HG03460 (cell line): ENCODE measurements at regions not wholly inside any gene's neighbourhood (a gene's known extent, or its start where the extent isn't known, plus 50 kb on each side); places are given as distances from the start of the nearest gene placed in this dataset.
"Not testable (repeated sequence)": the region's sequence is repeated elsewhere in the genome, so short reads cannot be mapped to it uniquely, and the experiment has no call there.

Experiments used
- ATAC-seq: cut with Tn5 transposase; IDR thresholded peaks from one replicate; pipeline ENCODE4 v1.9.1; 2021; ENCODE audit not compliant: unreplicated experiment

DNA sequence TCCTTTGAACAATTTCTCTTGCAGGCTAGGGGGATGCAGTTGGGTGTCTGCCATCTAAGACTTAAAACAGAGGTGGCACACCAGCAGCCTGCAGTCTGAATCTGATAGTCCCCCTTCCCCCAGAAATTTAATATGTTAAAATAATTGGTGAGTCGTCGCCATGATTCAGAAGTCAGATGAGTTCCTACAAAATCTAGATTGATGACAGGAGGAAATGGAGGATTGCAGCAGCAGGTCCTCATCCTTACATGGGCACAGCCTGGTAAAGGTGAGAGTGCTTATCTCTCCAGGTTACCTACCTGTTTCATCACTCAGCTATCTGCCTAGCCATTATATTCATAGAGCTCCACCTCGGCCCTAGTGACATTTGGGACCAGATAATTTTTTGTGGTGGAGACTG is 112.3 kb downstream of the PCSK1 start:
- no peak for ATAC-seq

DNA sequence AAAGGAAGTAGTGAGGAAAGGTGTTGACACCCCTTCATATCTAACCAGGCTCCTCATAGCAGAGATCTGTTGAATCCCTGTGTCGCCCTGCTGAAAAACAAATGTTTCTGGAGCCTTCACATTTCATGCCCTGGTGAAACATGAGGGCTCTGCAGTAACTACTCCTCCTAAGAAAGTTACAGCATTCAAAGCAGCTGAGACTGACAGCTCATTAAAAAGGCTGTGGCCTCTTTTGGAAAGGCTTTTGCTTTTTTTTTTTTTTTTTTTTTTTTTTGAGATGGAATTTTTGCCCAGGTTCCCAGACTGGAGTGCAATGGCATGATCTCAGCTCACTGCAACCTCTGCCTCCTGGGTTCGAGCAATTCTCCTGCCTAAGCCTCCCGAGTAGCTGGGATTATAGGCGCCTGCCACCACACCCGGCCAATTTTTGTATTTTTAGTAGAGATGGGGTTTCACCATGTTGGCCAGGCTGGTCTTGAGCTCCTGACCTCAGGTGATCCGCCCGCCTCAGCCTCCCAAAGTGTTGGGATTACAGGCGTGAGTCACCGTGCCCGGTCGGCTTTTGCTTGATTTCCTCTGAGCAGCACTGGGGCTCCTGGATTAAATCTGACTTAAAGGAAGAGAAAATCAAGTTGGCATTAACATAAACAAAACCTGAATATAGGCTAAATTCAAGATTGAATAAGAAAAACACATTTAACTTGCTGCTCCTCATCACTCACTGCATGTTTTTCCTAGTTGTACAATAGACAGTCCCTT is 112.9 kb downstream of the PCSK1 start:
- ATAC-seq, result not testable (repeated sequence)

DNA sequence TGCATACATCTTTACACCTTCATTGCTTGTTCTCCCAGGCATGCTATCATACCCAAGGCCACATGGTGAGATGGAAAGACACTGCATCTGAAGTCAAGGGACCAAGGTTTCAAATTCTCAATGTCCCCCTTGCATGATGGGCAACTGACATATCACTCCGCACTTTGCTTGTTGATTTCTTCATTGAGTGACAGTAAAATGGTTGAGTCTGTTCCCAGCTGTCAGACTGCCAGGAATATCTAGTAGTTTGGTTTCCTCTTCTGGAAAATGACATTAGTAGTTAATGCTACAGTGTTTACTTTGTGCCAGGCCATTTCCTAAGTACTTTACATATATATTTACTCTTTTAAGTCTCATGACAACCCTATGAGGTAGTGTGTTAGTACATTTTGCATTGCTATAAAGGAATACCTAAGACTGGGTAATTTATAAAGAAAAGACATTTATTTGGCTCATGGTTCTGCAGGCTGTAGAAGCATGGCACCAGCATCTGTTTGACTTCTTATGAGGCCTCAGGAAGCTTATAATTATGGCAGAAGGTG is 114.4 kb downstream of the PCSK1 start:
- ATAC-seq, result no peak

DNA sequence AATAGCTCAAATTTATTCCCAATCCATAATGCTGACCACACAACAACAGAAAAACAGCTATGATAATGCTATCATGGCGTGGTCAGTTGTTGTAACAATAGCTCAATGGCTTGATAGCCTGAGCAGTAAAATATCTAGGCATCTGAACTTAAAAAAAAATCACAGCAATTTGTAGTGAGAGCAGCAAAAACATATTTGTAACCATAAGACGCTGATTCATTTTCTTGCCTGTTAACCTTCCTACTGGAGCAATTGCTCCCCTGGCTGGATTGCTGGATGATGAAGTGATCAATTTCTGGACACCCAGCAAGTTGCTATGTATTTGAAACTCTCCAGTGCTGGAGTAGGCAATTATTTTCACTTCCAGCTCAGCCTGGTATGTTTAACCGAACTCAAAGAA is 115.1 kb downstream of the PCSK1 start:
- no peak for ATAC-seq

DNA sequence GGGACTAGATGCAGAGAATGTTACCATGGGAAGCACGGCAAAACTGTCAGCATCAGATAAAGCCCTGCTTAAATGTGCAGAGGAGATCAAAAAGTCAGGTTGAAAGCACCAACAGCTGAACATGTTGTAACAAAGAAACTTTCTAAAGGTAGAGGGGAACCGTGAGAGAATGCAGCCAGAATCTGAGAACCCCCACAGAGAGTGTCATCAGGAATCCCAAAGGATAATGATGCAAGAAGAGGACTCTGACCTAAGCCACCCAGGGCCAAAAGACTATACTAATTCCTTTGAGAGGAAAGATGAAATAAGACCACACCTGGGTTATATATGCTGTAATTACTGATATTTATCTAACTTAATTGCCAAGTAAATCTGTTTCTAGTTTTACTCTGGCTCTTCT is 116.6 kb downstream of the PCSK1 start:
- no peak for ATAC-seq

DNA sequence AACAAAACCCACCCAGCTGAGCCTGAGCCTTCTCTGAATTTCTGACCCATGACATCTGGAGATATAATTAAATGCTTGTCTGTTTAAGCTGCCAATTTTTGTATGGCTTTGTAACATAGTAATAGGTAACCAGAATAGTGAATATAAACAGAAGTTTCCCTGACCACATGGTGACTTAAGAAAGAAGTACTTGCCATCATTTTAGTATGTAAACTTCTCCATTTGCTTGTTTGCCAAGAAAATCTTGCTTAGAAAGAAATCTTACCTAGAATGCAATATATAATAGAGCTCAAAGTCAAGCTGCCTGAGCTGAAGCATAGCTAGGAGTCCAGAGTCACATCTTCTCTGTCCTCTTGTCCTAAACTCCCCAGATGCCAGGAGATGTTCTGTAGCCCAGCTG is 117.0 kb downstream of the PCSK1 start:
- no peak for ATAC-seq

DNA sequence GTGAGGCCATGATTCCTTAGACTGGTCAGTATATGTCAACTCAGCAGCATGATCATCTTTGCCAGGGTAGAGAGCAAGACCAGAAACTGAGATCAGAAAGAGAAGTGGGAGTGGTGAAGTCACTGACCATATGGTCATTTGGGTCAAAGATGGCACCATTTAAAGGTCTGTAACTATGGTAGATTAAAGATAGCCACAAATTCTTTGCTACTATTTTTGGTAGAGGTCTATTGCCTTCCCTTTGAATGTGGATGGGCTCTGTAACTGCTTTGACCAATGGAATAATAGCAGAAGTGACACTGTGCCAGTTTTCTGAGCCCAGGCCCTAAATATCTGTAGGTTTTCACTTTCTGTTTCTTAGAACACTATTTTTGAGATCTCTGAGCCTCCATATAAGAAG is 117.6 kb downstream of the PCSK1 start:
- ATAC-seq, result peak; percentile 61

DNA sequence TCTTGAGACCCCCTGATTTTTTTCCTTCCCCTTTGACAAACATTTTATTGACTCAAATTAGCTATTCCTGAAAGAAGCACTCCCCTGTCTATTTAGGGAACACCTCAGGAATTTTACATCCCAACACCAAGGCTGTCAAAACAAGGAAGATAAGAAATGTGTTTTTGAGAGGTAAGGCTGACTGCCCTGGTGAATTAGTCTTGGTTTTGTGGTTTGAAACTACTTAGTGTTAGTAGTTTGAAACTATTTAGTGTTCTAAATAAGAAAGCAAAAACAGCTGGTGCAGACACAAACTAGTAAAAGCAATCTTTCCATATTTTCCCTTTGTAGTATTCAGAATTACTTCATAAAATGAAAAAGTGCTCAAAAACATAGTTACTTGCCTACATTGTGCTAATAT is 120.7 kb downstream of the PCSK1 start:
- no peak for ATAC-seq

DNA sequence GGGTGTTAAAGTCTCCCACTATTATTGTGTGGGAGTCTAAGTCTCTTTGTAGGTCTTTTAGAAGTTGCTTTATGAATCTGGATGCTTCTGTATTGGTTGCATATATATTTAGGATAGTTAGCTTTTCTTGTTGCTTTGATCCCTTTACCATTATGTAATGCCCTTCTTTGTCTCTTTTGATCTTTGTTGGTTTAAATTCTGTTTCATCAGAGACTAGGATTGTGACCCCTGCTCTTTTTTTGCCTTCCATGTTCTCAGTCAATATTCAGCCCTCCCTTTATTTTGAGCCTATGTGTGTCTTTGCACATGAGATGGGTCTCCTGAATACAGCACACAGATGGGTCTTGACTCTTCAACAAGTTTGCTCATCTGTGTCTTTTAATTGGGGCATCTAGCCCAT is 126.0 kb downstream of the PCSK1 start:
- not testable (repeated sequence) for ATAC-seq

DNA sequence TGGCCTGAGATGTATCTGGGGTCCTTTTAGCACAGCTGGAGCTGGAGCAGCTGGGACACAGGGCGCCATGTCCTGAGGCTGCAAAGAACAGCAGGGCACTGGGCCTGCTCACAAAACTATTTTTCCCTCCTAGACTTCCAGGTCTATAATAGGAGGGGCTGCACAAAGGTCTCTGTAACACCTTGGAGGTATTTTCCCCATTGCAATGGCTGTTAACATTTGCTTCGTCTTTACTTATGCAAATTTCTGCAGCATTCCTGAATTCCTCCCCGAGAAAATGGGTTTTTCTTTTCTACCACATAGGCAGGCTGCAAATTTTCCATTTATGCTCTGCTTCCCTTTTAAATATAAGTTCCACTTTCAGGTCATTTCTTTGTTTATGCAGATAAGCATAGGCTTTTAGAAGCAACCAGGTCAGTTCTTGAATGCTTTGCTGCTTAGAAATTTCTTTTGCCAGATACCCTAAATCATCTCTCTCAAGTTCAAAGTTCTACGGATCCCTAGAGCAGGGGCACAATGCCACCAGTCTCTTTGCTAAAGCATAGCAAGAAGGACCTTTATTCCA is 130.8 kb downstream of the PCSK1 start:
- no peak for ATAC-seq

DNA sequence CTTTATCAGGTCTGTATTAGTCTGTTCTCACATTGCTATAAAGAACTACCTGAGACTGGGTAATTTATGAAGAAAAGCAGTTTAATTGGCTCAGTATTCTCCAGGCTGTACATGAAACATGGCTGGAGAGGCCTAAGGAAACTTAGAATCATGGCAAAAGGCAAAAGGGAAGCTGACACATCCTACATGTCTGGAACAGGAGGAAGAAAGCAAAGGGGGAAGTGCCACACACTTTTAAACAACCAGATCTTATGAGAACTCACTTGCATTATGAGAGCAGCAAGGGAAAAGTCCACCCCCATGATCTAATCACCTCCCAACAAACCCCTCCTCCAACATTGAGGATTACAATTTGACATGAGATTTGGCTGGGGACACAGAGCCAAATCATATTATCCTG is 132.1 kb downstream of the PCSK1 start:
- ATAC-seq, result no peak

DNA sequence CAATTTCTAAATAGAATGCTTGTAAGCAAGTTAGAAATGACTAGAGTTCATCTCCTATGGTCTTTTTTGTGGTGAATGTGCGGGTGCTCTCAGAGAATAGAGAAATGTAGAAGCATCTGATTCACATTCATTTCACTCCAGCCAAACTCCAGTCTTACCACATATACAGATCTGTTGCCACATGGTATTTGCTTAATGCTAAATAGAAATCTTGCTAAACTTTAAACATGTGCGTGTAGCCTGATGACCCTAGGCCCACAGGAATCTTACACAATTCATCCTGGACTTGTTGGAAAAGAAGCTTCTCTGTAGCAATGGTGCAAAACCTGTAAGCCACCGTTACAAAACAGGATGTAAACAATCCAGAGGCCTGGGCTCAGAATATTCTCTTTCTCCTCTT is 135.2 kb downstream of the PCSK1 start:
- no peak for ATAC-seq

DNA sequence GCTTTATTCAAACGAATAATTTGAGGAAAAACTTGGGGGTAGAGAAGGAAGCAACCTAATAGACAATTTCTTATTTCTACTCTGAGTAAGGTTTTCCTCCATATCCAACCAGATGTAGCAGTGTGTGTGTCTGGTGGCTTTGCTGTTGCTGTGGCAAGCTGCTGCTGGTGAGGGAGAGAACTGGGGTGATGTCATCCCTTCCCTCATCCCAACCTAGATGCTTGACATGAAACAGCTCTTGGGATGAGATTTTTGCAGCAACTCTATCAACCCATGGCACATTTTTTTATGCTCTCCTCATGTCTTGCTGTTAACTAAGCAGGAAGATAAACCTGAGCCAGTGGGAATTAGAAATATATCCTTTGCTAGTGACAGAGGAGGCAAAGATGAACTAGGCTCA is 135.8 kb downstream of the PCSK1 start:
- no peak for ATAC-seq

DNA sequence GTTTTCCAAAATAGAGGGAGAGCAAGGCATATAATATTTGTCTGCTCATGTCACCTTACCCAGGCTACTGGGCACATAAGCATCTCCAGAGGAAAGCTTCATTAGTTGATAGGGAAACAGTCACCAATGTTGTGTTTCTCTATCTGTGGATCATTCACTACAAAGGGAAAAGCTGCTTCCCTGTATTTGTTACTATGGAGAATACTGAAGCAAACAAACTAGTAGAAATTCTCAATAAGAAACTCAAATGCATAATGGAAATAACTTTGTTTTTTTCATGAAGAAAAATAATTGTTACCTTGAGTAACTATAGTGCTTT is 138.2 kb downstream of the PCSK1 start:
- ATAC-seq, result no peak

DNA sequence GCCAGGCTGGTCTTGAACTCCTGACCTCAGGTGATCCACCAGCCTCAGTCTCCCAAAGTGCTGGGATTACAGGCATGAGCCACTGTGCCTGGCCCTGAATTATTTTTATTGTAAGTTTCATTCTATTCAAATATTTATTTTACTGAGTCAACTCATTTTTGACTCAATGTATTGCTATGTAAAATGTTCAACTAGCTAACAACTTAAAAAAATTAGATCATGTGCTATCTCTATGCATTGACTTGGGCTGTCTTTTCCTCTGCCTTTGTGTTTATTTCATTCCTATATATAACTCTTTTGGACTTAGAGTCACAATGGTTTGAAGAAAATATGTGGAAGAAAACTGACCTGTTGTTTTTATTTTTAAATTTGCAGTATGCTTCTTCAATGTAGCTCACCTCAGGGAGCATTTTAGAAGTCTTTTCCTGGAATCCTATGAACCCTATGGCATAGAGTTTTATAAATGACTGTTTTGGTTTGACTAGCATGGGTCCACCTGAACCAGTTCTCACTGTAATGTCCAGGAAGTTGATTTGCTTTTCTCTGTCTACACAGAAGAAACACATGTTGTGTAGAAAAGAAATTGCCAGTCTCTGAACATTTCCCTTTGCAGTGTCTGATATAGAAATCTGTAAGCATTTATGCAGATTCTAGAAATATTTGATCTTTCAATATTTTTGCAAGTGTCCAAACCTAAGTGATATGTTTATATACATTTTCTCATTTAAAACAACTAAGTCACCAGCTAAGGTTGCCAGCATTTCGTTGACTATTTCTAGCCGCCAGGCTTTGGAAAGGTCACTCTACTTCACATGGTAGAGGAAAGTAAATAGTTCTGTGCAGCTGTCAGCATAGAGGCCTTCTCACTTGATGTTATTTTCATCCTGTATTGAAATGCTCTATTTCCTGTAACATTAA is 138.8 kb downstream of the PCSK1 start:
- no peak for ATAC-seq

DNA sequence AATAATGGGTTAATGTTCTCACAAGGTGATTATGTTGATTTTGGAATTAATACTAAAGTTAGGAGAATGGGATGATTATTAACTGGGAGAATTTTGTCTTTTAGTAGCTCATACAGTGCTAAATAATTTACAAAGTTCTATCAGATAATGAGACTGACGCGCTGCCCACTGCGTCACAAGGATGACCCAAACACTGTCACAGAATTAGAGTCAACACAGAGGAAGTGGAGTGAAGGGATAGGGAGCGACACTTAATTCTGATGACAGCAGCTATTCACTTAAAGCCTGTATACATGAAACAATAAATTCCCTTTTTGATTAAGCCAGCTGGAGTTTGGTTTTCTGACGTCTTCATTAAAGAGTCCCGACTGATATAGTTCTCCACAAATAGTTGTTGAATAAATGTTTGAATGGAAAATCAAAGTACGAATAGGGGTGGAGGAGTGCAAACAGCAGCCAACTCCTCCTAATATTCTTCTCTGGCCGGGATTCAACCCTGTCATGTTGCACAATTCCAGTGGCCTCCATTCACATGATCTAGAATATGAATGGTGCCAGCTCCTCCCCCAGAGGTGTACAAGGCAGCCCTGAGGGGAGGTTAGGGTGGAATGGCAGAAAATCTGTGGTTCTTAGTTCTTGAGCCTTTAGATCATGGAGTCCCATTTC is 140.3 kb downstream of the PCSK1 start:
- ATAC-seq, result no peak

DNA sequence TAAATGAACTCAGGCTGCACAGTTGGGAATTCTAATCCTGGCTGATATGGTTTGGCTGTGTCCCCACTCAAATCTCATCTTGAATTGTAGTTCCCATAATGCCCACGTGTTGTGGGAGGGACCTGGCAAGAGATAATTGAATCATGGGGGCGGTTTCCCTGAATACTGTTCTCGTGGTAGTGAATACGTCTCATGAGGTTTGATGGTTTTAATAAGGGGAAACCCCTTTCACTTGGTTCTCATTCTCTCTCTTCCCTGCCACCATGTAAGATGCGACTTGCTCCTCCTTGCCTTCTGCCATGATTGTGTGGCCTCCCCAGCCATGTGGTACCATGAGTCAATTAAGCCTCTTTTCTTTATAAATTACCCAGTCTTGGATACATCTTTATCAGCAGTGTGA is 143.8 kb downstream of the PCSK1 start:
- not testable (repeated sequence) for ATAC-seq

DNA sequence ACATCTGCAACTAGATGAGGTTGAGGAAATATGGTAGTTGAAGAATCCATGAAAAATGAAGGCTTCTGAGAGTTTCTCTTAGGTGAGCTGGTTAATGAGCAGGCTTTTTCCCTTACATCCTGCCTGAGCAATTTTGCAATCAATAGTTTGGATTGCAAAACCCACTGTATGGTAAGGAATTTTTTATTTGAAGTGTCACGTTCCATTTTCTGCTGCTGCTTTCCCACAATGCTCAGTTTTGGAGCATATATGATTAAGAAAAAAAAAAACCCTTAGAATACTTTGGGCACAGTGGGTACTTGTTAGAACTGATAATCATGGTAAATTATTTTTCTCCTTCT is 144.2 kb downstream of the PCSK1 start:
- no peak for ATAC-seq

DNA sequence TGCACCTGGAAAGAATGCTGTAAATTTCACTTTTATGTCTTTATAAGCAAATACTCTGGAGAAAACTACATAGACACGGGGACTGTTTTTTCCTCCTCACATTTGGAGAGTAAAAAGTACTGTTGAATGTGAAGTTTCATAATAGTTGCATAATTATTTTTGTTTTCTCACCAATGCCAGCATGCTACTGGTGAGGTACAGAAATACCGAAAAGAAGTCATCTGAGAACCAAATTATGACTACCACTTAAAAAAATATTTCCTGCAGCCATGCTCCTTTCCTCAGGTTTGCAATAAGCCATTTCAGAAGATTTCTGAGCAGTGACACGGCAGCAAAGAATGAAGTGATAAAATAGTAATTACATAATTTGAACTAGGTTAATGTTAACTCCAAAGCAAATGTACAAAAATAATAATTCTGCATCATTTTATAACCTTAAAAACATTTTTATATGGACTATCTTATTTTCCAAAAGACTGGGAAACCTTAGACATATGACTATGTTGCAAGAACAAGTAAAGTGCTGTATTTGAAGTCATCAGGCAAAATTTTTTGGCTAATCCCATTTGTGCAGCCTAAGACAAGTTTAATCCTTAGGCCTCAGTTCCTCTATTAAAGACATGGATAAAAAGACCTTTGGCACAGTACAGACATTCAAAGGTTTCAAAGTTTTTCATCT is 144.7 kb downstream of the PCSK1 start:
- no peak for ATAC-seq

DNA sequence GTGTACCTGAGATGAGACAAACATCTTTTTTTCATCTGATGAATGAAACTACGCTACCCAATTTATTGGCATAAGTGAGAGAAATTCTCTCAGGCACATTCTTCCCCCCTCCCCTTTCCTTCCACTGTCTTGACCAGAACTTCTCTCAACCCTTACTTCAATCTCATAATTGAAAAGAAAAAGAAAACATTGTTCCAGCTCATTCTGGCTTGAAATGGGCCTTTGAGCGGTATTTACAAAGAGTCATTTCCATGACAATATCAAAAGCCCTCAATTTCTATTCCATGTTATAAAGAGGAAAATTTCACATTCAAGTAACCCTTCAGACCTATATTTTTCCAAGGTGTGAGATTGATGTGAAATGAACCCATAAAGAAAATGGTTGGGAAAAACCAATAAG is 145.9 kb downstream of the PCSK1 start:
- no peak for ATAC-seq

DNA sequence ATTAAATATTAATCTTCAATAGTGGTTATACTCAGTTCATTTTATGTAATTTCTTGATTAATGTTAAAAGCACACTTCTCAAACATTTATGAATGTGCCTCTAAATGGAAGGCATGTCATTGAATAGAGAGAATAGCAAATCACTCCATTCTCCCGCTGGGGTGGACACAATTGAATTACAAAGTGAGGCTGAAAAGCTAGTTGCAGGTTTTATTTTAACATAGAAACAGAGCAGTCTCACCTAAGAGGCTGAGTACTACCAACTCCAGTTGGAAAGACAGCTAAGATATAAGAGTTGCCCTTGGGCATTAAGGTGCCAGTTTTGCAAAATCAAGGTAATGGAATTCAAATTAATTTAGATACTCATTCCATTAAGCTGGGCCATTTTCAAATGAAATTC is 147.2 kb downstream of the PCSK1 start:
- no peak for ATAC-seq
